ENCODE measurements at regions not wholly inside any gene's neighbourhood (a gene's known extent, or its start where the extent isn't known, plus 50 kb on each side); places are given as distances from the start of the nearest gene placed in this dataset.

DNA sequence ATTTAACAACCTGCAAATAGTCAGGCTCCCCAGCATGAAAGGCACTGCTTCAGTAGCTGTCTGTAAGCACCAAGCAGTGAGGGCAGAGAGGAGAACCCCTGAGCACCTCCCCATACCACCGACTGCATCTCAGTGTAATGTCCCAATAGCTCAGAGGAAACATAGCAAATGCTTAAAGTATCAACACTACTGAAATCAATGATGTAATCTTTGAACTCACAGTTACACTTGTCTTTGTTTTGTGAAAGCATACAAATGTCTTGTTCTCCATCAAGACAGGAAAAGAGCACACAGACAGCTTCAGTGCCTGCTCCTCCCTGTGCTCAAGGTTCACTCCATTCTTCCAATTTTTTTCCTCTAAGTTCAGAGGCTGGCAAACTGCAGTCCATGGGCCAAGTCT is 94.7 kb downstream of the IRS2 start (continued):
- TF ChIP-seq REST (IDR thresholded peaks at IDR 0.05; ENCODE audit: low read depth): no peak

DNA sequence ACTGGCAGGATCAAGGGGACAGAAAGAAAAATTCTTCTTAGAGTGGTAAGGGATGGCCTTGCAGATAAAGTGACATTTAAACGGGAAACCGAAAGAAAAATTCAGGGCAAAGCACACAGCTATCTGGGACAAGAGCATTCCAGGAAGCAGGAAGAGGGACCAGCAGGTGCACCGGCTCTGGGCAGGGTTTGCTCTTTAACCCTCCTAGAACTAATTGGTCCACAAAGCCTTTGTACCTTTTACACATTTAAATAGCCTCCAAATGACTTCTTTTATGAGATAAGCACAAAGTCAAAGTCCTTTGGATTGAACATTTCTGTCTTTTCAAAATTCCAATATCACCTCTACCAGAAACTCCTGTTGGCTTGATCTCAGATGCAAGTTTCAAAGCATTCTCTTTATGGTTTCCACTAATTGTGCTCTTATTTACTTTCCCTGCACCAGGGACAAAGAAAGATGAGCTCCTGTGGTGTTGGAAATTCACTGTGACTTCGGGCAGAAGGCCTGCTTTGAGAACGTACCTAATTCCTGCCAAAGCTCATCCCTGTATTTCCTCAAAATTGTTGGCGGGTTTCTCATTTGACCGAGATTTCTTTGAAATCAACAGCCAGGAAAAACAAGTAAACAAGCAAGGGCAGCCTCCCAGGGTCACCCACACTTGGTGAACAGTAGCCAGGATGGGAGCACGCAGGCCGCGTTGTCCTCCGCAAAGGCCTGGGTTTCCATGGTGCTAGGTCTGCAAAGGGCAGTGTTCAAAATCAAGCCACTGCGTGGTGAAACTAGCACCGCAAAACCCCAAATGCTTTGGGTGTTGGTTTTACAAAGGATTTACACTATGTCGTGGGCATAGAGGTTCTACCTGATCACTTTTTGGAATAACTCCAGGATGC is 98.6 kb downstream of the IRS2 start:
- peaks cover 6 to 12% of the 10 kb centered on the region in 2 experiments; a peak in 2 of 4 replicates for H3K4me1 ChIP-seq (ENCODE audit: control insufficient read depth in 1 of 2, insufficient read depth in 2 of 2, low read length in 2 of 2)
- no peak overlapping the region for H3K27ac ChIP-seq (ENCODE audit: low read depth, low read length)
- RAD21 ChIA-PET (ENCODE audit: low non-redundant PET in 1 of 2, low total read pairs in 2 of 2, uncharacterized antibody in 2 of 2, unreplicated experiment in 2 of 2): no interaction called here
- H4K20me1 ChIP-seq (ENCODE audit: insufficient read depth): no peaks in the 10 kb centered on the region
- H3K4me2 ChIP-seq (ENCODE audit: low read length): no peak overlapping the region
- no peak for TF ChIP-seq ELF1 (IDR thresholded peaks at IDR 0.05; ENCODE audit: borderline replicate concordance, low read depth)
- no peak for TF ChIP-seq CBX3 (IDR thresholded peaks at IDR 0.05; ENCODE audit: low read depth)
- no peak for TF ChIP-seq CEBPB (IDR thresholded peaks at IDR 0.05; ENCODE audit: low read depth)
- no peak for TF ChIP-seq SP1 (IDR thresholded peaks at IDR 0.05; ENCODE audit: low read depth)
- no peak for TF ChIP-seq CTCF (IDR thresholded peaks at IDR 0.05 in 2 of 3, conservative IDR thresholded peaks at IDR 0.05 in 1 of 3; ENCODE audit: borderline replicate concordance in 1 of 3, insufficient read depth in 1 of 3, low read depth in 2 of 3, low read length in 2 of 3)
- TF ChIP-seq REST (IDR thresholded peaks at IDR 0.05; ENCODE audit: low read depth): no peak
- no peak for TF ChIP-seq JUND (IDR thresholded peaks at IDR 0.05)
- TF ChIP-seq EZH2phosphoT487 (IDR thresholded peaks at IDR 0.05; ENCODE audit: borderline replicate concordance): no peak
- TF ChIP-seq SIN3A (IDR thresholded peaks at IDR 0.05; ENCODE audit: low read depth): no peak
- no peak for TF ChIP-seq EZH2 (IDR thresholded peaks at IDR 0.05)
- no peaks in the 10 kb centered on the region for H3K27me3 ChIP-seq (ENCODE audit: insufficient read depth, low read length)
- BruUV-seq (replicated peaks): no TSS peak
- no peak overlapping the region for H2AFZ ChIP-seq (ENCODE audit: low read depth, low read length, poor library complexity, severe bottlenecking)
- H3K36me3 ChIP-seq (ENCODE audit: control insufficient read depth in 1 of 2, insufficient read depth in 2 of 2, low read length in 2 of 2): no peaks in the 10 kb centered on the region
- POLR2A ChIA-PET: no interaction called here
- intact Hi-C loops (cut with micrococcal nuclease): no loop called here
- ATAC-seq (no peak), DNase-seq (ENCODE audit: low read depth, low spot score) (no peak)
- no peaks in the 10 kb centered on the region for H3K9me2 ChIP-seq (ENCODE audit: insufficient read depth)
- H3K9ac ChIP-seq (ENCODE audit: low read length): no peak overlapping the region
- no peaks in the 10 kb centered on the region for H3K79me2 ChIP-seq (ENCODE audit: insufficient read depth, low read length)
- no peak overlapping the region for H3K4me3 ChIP-seq (replicated peaks in 1 of 2; ENCODE audit: low read depth in 1 of 2, low read length in 2 of 2)
- CTCF ChIA-PET: no interaction called here
- H3K9me3 ChIP-seq (ENCODE audit: control insufficient read depth in 1 of 2, insufficient read depth in 1 of 2, low read depth in 1 of 2, low read length in 2 of 2): no peaks in the 10 kb centered on the region

All from HCT116 (cell line).